SK-N-SH (cell line): ENCODE measurements at regions not wholly inside any gene's neighbourhood (a gene's known extent, or its start where the extent isn't known, plus 50 kb on each side); places are given as distances from the start of the nearest gene placed in this dataset.

Experiments used
- CTCF ChIA-PET: fragments of 300-600, 350-600 bp; formaldehyde crosslinking; extraction: SDS; loops from one replicate; lab custom pipeline; 2021; lab: Yijun Ruan, JAX
- POLR2A ChIA-PET: fragments of 350-600 bp; sonication (Branson Sonifier 250); formaldehyde crosslinking; extraction: SDS; loops from one replicate; lab custom pipeline; 2020; ENCODE audit warnings: antibody characterized with exemption, inconsistent platforms; lab: Yijun Ruan, JAX
- DNase-seq: peaks from one replicate; pipeline ENCODE4 v3.0.0; 2012
- H2AFZ ChIP-seq: fragments of 200-600 bp; sonication (generic); 2 replicates; pipeline ENCODE4 v1.8.1; 2016; ENCODE audit warnings: antibody characterized with exemption, mild to moderate bottlenecking, low read depth
- H3F3A ChIP-seq: fragments of 200-600 bp; sonication (generic); replicated peaks from 2 replicates; pipeline ENCODE3; 2016; ENCODE audit warnings: antibody characterized with exemption, mild to moderate bottlenecking; ENCODE audit not compliant: insufficient read depth
- H3K27ac ChIP-seq, 2 experiments: fragments of 200-500 bp in 1 of 2; fragments of 200-600 bp in 1 of 2; sonication (Bioruptor generic) in 1 of 2; sonication (generic), shearing (Covaris generic) in 1 of 2; 2 replicates each; pipeline versions ENCODE4 v1.5.1 to v1.6.1; 2014 to 2016; ENCODE audit warnings: low read depth in 2 of 2, inconsistent platforms in 1 of 2, low read length in 1 of 2, mild to moderate bottlenecking in 1 of 2, mixed read lengths in 1 of 2
- H3K27me3 ChIP-seq: fragments of 200-600 bp; sonication (generic), shearing (Covaris generic); 2 replicates; pipeline ENCODE4 v1.6.1; 2016; ENCODE audit warnings: mixed run types; ENCODE audit not compliant: insufficient read depth
- H3K36me3 ChIP-seq, 2 experiments: fragments of 200-500 bp in 1 of 2; fragments of 200-600 bp in 1 of 2; sonication (Bioruptor generic) in 1 of 2; sonication (generic) in 1 of 2; replicated peaks in 1 of 2; 2 replicates each; pipeline versions ENCODE3 to v1.5.1; 2014 to 2016; ENCODE audit warnings: low read length in 1 of 2, mild to moderate bottlenecking in 1 of 2; ENCODE audit not compliant: insufficient read depth in 2 of 2, control insufficient read depth in 1 of 2
- H3K4me1 ChIP-seq, 2 experiments: fragments of 200-500 bp in 1 of 2; fragments of 200-600 bp in 1 of 2; sonication (Bioruptor generic) in 1 of 2; sonication (generic), shearing (Covaris generic) in 1 of 2; 2 replicates each; pipeline versions ENCODE4 v1.5.1 to v1.6.1; 2014 to 2016; ENCODE audit warnings: low read depth in 1 of 2, low read length in 1 of 2, mixed run types in 1 of 2; ENCODE audit not compliant: insufficient read depth in 2 of 2, control insufficient read depth in 1 of 2
- H3K4me2 ChIP-seq: fragments of 200-600 bp; sonication (generic), shearing (Covaris generic); 2 replicates; pipeline ENCODE4 v1.6.1; 2017; ENCODE audit warnings: mixed run types
- H3K4me3 ChIP-seq, 2 experiments: fragments of 200-500 bp in 1 of 2; fragments of 200-600 bp in 1 of 2; sonication (Bioruptor generic) in 1 of 2; sonication (generic), shearing (Covaris generic) in 1 of 2; 2 replicates each; pipeline versions ENCODE4 v1.5.1 to v1.8.1; 2014 to 2016; ENCODE audit warnings: low read depth in 2 of 2, inconsistent platforms in 1 of 2, low read length in 1 of 2, mild to moderate bottlenecking in 1 of 2, mixed read lengths in 1 of 2, moderate library complexity in 1 of 2
- H3K79me2 ChIP-seq: fragments of 200-600 bp; sonication (generic); 2 replicates; pipeline ENCODE4 v1.8.1; 2017; ENCODE audit warnings: mild to moderate bottlenecking; ENCODE audit not compliant: insufficient read depth
- H3K9ac ChIP-seq: fragments of 200-600 bp; sonication (generic); 2 replicates; pipeline ENCODE4 v1.6.1; 2017; ENCODE audit warnings: mixed run types
- H3K9me2 ChIP-seq: fragments of 200-600 bp; sonication (generic); 2 replicates; pipeline ENCODE4 v1.6.1; 2017; ENCODE audit warnings: mixed run types
- H3K9me3 ChIP-seq: fragments of 200-600 bp; sonication (generic); 2 replicates; pipeline ENCODE4 v1.6.1; 2017; ENCODE audit warnings: mixed run types, mild to moderate bottlenecking, moderate library complexity
- H4K20me1 ChIP-seq: fragments of 200-600 bp; sonication (generic); 2 replicates; pipeline ENCODE4 v1.6.1; 2017; ENCODE audit warnings: mild to moderate bottlenecking, mixed run types; ENCODE audit not compliant: insufficient read depth
- CHD2 ChIP-seq: fragments of 150-350 bp; IDR thresholded peaks from 2 replicates; pipeline ENCODE4 v1.6.1; 2018; ENCODE audit warnings: low read length; ENCODE audit not compliant: partially characterized antibody
- EP300 ChIP-seq, 2 experiments: IDR thresholded peaks; 2 replicates each; pipeline versions ENCODE4 v1.4.0 to v1.6.1; 2012; ENCODE audit warnings: borderline replicate concordance in 1 of 2, low read depth in 1 of 2, low read length in 1 of 2
- GABPA ChIP-seq: IDR thresholded peaks from 2 replicates; pipeline ENCODE4 v1.4.0; 2012; ENCODE audit warnings: low read depth, mild to moderate bottlenecking
- GATA2 ChIP-seq: sonication (generic); formaldehyde crosslinking; IDR thresholded peaks from 2 replicates; pipeline ENCODE4 v1.5.0; 2020; ENCODE audit warnings: mild to moderate bottlenecking, missing genetic modification reagents
- MEF2A ChIP-seq: IDR thresholded peaks from 2 replicates; pipeline ENCODE4 v1.4.0; 2012; ENCODE audit warnings: low read depth, borderline replicate concordance
- MXI1 ChIP-seq: IDR thresholded peaks from 2 replicates; pipeline ENCODE4 v1.6.1; 2012; ENCODE audit warnings: mild to moderate bottlenecking, low read depth, low read length, improper control_type of control experiment
- NRF1 ChIP-seq: IDR thresholded peaks from 2 replicates; pipeline ENCODE4 v1.6.1; 2012; ENCODE audit warnings: low read depth, mild to moderate bottlenecking, low read length
- PBX3 ChIP-seq: IDR thresholded peaks from 2 replicates; pipeline ENCODE4; 2012
- POLR2AphosphoS5 ChIP-seq: IDR thresholded peaks from 2 replicates; pipeline ENCODE4 v1.6.1; 2012; ENCODE audit warnings: low read depth, low read length
- RAD21 ChIP-seq: IDR thresholded peaks from 2 replicates; pipeline ENCODE4 v1.6.1; 2012; ENCODE audit warnings: mild to moderate bottlenecking, low read length
- TAF1 ChIP-seq: IDR thresholded peaks from 2 replicates; pipeline ENCODE4 v1.6.1; 2012; ENCODE audit warnings: low read depth, mild to moderate bottlenecking, low read length, moderate library complexity, borderline replicate concordance
- USF1 ChIP-seq: IDR thresholded peaks from 2 replicates; pipeline ENCODE4 v1.4.0; 2012; ENCODE audit warnings: low read depth, borderline replicate concordance
- ZBTB33 ChIP-seq: IDR thresholded peaks from 2 replicates; pipeline ENCODE4 v1.4.0; 2012; ENCODE audit warnings: low read depth, borderline replicate concordance
- WGBS: methylation state at CpG from one replicate; pipeline ENCODE4 v1.1.6; 2017; ENCODE audit warnings: low lambda C conversion rate; 5-methylcytosine and 5-hydroxymethylcytosine counted together
- TF ChIP-seq, protein P1 (sequence below): fragments of 200-600 bp; sonication (generic); IDR thresholded peaks from 2 replicates; pipeline ENCODE4 v1.6.1; 2017; ENCODE audit warnings: antibody characterized with exemption, mild to moderate bottlenecking, moderate library complexity
- TF ChIP-seq, protein P2 (sequence below): IDR thresholded peaks from 2 replicates; pipeline ENCODE4 v1.4.0; 2012; ENCODE audit warnings: low read depth

DNA sequence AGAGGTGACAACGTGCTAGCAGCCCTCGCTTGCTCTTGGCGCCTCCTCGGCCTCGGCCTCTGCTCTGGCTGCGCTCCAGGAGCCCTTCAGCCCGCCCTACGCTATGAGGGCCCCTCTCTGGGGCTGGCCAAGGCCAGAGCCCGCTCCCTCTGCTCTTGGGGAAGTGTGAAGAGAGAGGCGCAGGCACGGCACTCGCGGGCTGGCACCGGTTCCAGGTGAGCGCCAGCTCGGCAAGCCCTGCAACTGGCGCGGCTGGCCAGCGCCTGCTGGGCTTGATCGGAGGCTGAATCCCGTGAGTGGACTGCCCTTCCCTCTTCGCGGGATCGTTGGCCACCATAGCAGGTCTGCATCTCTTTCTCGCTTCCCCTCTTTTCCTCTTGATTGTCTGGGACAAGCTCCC, 298.0 kb upstream of the PTPRD start:
- H3K36me3 ChIP-seq = no peaks in the 10 kb centered on the region
- no peaks in the 10 kb centered on the region for H3K9me3 ChIP-seq
- no peaks in the 10 kb centered on the region for H3K9me2 ChIP-seq
- H3K4me2 ChIP-seq = no peak overlapping the region
- CTCF ChIA-PET = no interaction called here
- no peak overlapping the region for H2AFZ ChIP-seq
- no peak overlapping the region for H3K9ac ChIP-seq
- H3K4me3 ChIP-seq = no peak overlapping the region
- H3F3A ChIP-seq = no peaks in the 10 kb centered on the region
- no peak for DNase-seq
- no peaks in the 10 kb centered on the region for H3K27me3 ChIP-seq
- no peak for TF ChIP-seq GATA2 (CRISPR knock-in tag)
- no peak for TF ChIP-seq EP300 (IDR thresholded peaks at IDR 0.05; ENCODE audit: borderline replicate concordance in 1 of 2, low read depth in 1 of 2, low read length in 1 of 2)
- TF ChIP-seq, protein P1, sequence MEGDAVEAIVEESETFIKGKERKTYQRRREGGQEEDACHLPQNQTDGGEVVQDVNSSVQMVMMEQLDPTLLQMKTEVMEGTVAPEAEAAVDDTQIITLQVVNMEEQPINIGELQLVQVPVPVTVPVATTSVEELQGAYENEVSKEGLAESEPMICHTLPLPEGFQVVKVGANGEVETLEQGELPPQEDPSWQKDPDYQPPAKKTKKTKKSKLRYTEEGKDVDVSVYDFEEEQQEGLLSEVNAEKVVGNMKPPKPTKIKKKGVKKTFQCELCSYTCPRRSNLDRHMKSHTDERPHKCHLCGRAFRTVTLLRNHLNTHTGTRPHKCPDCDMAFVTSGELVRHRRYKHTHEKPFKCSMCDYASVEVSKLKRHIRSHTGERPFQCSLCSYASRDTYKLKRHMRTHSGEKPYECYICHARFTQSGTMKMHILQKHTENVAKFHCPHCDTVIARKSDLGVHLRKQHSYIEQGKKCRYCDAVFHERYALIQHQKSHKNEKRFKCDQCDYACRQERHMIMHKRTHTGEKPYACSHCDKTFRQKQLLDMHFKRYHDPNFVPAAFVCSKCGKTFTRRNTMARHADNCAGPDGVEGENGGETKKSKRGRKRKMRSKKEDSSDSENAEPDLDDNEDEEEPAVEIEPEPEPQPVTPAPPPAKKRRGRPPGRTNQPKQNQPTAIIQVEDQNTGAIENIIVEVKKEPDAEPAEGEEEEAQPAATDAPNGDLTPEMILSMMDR = no peak
- TF ChIP-seq ZBTB33 = no peak
- TF ChIP-seq TAF1 = no peak
- no peak for TF ChIP-seq MEF2A
- no peak for TF ChIP-seq NRF1
- no peak for TF ChIP-seq MXI1
- no peak for TF ChIP-seq CHD2
- TF ChIP-seq RAD21 = no peak
- no peak for TF ChIP-seq POLR2AphosphoS5
- TF ChIP-seq, protein P2, sequence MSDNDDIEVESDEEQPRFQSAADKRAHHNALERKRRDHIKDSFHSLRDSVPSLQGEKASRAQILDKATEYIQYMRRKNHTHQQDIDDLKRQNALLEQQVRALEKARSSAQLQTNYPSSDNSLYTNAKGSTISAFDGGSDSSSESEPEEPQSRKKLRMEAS = no peak
- TF ChIP-seq USF1 = no peak
- TF ChIP-seq GABPA = no peak
- no peak for TF ChIP-seq PBX3
- TF ChIP-seq, all 33 proteins: peak for 0
- H3K79me2 ChIP-seq = no peaks in the 10 kb centered on the region
- H3K27ac ChIP-seq = no peak overlapping the region
- no peaks in the 10 kb centered on the region for H4K20me1 ChIP-seq
- WGBS = 32% methylated on average over 15 of the region's 25 CpGs
- POLR2A ChIA-PET = no interaction called here
- no peaks in the 10 kb centered on the region for H3K4me1 ChIP-seq
